SH-SY5Y (cell line): ENCODE measurements at regions not wholly inside any gene's neighbourhood (a gene's known extent, or its start where the extent isn't known, plus 50 kb on each side); places are given as distances from the start of the nearest gene placed in this dataset.

Source experiments
- GATA2 ChIP-seq: IDR thresholded peaks from 2 replicates; pipeline ENCODE4 v1.6.1; 2011; ENCODE audit warnings: mild to moderate bottlenecking, low read depth, low read length
- GATA3 ChIP-seq: IDR thresholded peaks from 2 replicates; pipeline ENCODE4 v1.6.1; 2011; ENCODE audit warnings: low read depth, mild to moderate bottlenecking, low read length, moderate library complexity

GRCh38 chr22:44634426-44635321, 67.3 kb upstream of the PRR5 start:
- TF ChIP-seq GATA2, result no peak
- no peak for TF ChIP-seq GATA3
